H9 (cell line): ENCODE measurements at regions not wholly inside any gene's neighbourhood (a gene's known extent, or its start where the extent isn't known, plus 50 kb on each side); places are given as distances from the start of the nearest gene placed in this dataset.

Experiments
- DNase-seq: peaks from one replicate; pipeline ENCODE4 v3.0.0-alpha.2; 2017
- H2AFZ ChIP-seq: one replicate; pipeline ENCODE4 v1.6.1; 2013; ENCODE audit warnings: mild to moderate bottlenecking, low read length, control low read depth, moderate library complexity
- H2AK5ac ChIP-seq: 2 replicates; pipeline ENCODE4 v1.6.1; 2013; ENCODE audit warnings: low read length, control low read depth, mixed read lengths; ENCODE audit not compliant: insufficient read length
- H2BK120ac ChIP-seq: one replicate; pipeline ENCODE4 v1.6.1; 2013; ENCODE audit warnings: low read depth, mild to moderate bottlenecking, low read length, control low read depth, inconsistent platforms; ENCODE audit not compliant: poor library complexity, severe bottlenecking
- H2BK12ac ChIP-seq: 2 replicates; pipeline ENCODE4 v1.6.1; 2013; ENCODE audit warnings: low read length, control low read depth, mixed read lengths, low read depth; ENCODE audit not compliant: insufficient read length
- H2BK15ac ChIP-seq: 2 replicates; pipeline ENCODE4 v1.6.1; 2013; ENCODE audit warnings: low read depth, low read length, control low read depth
- H2BK20ac ChIP-seq: one replicate; pipeline ENCODE4 v1.6.1; 2013; ENCODE audit warnings: low read depth, mild to moderate bottlenecking, low read length, control low read depth, inconsistent platforms; ENCODE audit not compliant: poor library complexity, severe bottlenecking
- H2BK5ac ChIP-seq: 2 replicates; pipeline ENCODE4 v1.6.1; 2013; ENCODE audit warnings: low read length, control low read depth, mixed read lengths; ENCODE audit not compliant: insufficient read length
- H3K14ac ChIP-seq: 2 replicates; pipeline ENCODE4 v1.6.1; 2013; ENCODE audit warnings: low read length, control low read depth; ENCODE audit not compliant: insufficient read depth
- H3K18ac ChIP-seq: 2 replicates; pipeline ENCODE4 v1.6.1; 2013; ENCODE audit warnings: low read depth, mild to moderate bottlenecking, mixed read lengths, low read length, control low read depth; ENCODE audit not compliant: insufficient read length
- H3K23ac ChIP-seq: 2 replicates; pipeline ENCODE4 v1.6.1; 2013; ENCODE audit warnings: low read length, control low read depth, mixed read lengths, low read depth; ENCODE audit not compliant: insufficient read length
- H3K23me2 ChIP-seq: 2 replicates; pipeline ENCODE4 v1.6.1; 2013; ENCODE audit warnings: low read depth, mild to moderate bottlenecking, mixed read lengths, low read length, control low read depth; ENCODE audit not compliant: insufficient read length, poor library complexity, severe bottlenecking
- H3K27ac ChIP-seq: 2 replicates; pipeline ENCODE4 v1.5.1; 2013; ENCODE audit warnings: low read length, control low read depth, mixed read lengths, low read depth; ENCODE audit not compliant: insufficient read length
- H3K27me3 ChIP-seq: 2 replicates; pipeline ENCODE4 v1.6.1; 2013; ENCODE audit warnings: low read length, control low read depth, inconsistent platforms; ENCODE audit not compliant: insufficient read depth
- H3K4ac ChIP-seq: 2 replicates; pipeline ENCODE4 v1.6.1; 2013; ENCODE audit warnings: low read depth, mild to moderate bottlenecking, control low read depth, inconsistent platforms, low read length, moderate library complexity
- H3K4me1 ChIP-seq: 2 replicates; pipeline ENCODE4 v1.6.1; 2013; ENCODE audit warnings: low read length, control low read depth, inconsistent platforms; ENCODE audit not compliant: insufficient read depth
- H3K4me2 ChIP-seq: 2 replicates; pipeline ENCODE4 v1.6.1; 2013; ENCODE audit warnings: low read length, control low read depth, mixed read lengths; ENCODE audit not compliant: insufficient read length, insufficient read depth
- H3K56ac ChIP-seq: 2 replicates; pipeline ENCODE4 v1.6.1; 2013; ENCODE audit warnings: low read depth, mild to moderate bottlenecking, mixed read lengths, low read length, control low read depth; ENCODE audit not compliant: insufficient read length
- H3K79me1 ChIP-seq: 2 replicates; pipeline ENCODE4 v1.6.1; 2013; ENCODE audit warnings: low read depth, mild to moderate bottlenecking, moderate library complexity, low read length, control low read depth, inconsistent platforms; ENCODE audit not compliant: insufficient read depth, poor library complexity, severe bottlenecking
- H3K79me2 ChIP-seq: 2 replicates; pipeline ENCODE4 v1.6.1; 2013; ENCODE audit warnings: low read length, control low read depth, inconsistent platforms; ENCODE audit not compliant: insufficient read depth
- H3K9ac ChIP-seq: 2 replicates; pipeline ENCODE4 v1.6.1; 2013; ENCODE audit warnings: low read length, control low read depth, mixed read lengths; ENCODE audit not compliant: insufficient read length; ENCODE audit errors: extremely low read depth
- H3K9me3 ChIP-seq: one replicate; pipeline ENCODE4 v1.6.1; 2013; ENCODE audit warnings: low read depth, low read length, inconsistent platforms; ENCODE audit not compliant: control insufficient read depth
- H3T11ph ChIP-seq: one replicate; pipeline ENCODE4 v1.6.1; 2013; ENCODE audit warnings: mild to moderate bottlenecking, low read length, control low read depth, inconsistent platforms
- H4K20me1 ChIP-seq: one replicate; pipeline ENCODE4 v1.6.1; 2013; ENCODE audit not compliant: control insufficient read depth, insufficient read length, insufficient read depth
- H4K5ac ChIP-seq: 2 replicates; pipeline ENCODE4 v1.6.1; 2013; ENCODE audit warnings: low read depth, mild to moderate bottlenecking, mixed read lengths, low read length, control low read depth; ENCODE audit not compliant: insufficient read length
- H4K8ac ChIP-seq: replicated peaks from 2 replicates; pipeline ENCODE4 v1.6.1; 2013; ENCODE audit warnings: low read length, control low read depth, mixed read lengths, low read depth; ENCODE audit not compliant: insufficient read length
- H4K91ac ChIP-seq: 2 replicates; pipeline ENCODE4 v1.6.1; 2013; ENCODE audit warnings: low read depth, mild to moderate bottlenecking, moderate library complexity, mixed read lengths, low read length, control low read depth; ENCODE audit not compliant: insufficient read length
- H3K27ac Mint-ChIP-seq, 3 experiments: 2 replicates in 2 of 3; 3 replicates in 1 of 3; pipeline ENCODE4 v1.8.0; 2020 to 2021; ENCODE audit warnings: mixed read lengths in 3 of 3, mild to moderate bottlenecking in 1 of 3, moderate library complexity in 1 of 3
- H3K27me3 Mint-ChIP-seq: 2 replicates; pipeline ENCODE4 v1.8.0; 2021; ENCODE audit warnings: low read depth, mild to moderate bottlenecking, moderate library complexity, mixed read lengths
- H3K36me3 Mint-ChIP-seq, 3 experiments: 2 replicates in 2 of 3; 3 replicates in 1 of 3; pipeline ENCODE4 v1.8.0; 2020 to 2021; ENCODE audit warnings: low read depth in 3 of 3, mixed read lengths in 3 of 3; ENCODE audit not compliant: insufficient read depth in 1 of 3
- H3K4me1 Mint-ChIP-seq, 2 experiments: 2 replicates each; pipeline ENCODE4 v1.8.0; 2020; ENCODE audit warnings: mixed read lengths in 2 of 2
- H3K4me3 Mint-ChIP-seq, 2 experiments: 2 replicates in 1 of 2; 3 replicates in 1 of 2; pipeline ENCODE4 v1.8.0; 2020 to 2021; ENCODE audit warnings: mild to moderate bottlenecking in 2 of 2, mixed read lengths in 2 of 2, moderate library complexity in 1 of 2
- H3K9me3 Mint-ChIP-seq, 2 experiments: 2 replicates in 1 of 2; 3 replicates in 1 of 2; pipeline ENCODE4 v1.8.0; 2020; ENCODE audit warnings: mild to moderate bottlenecking in 2 of 2, mixed read lengths in 2 of 2, moderate library complexity in 1 of 2
- WGBS: extraction: QIAGEN DNeasy Blood & Tissue Kit; methylation state at CpG from one replicate; pipeline ENCODE4 v1.1.7; 2013; ENCODE audit warnings: missing lambda C conversion rate, low lambda C conversion rate, mixed read lengths; ENCODE audit not compliant: insufficient read length; ENCODE audit errors: extremely low coverage; 5-methylcytosine and 5-hydroxymethylcytosine counted together
- TF ChIP-seq, protein P1 (sequence below): fragments of 200-600 bp; sonication (generic); conservative IDR thresholded peaks from 3 replicates; pipeline ENCODE4 v1.8.0; 2021; ENCODE audit warnings: antibody characterized with exemption, mild to moderate bottlenecking

DNA sequence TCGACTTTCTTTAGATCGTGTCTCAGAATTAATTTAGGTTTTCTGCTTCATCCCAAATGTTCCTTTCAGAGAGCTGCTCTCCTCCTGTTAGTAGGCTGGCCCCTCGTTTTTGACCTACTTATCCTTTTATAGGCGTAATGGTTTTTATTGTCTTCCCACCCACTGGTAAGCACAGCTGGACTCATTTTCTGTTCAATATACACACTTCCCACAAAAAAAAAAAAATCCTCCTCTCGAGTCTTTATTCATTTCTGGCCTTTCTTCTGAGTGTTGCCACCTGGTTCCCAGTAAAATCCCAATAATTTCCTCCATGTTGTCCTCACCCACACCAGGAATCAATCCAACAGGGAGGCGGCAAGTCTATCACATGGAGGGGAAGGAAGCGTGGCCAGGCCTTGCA, 970.2 kb upstream of the CELF2 start:
- Histone ChIP-seq H3K23ac (no peak overlapping the region), H2BK5ac (no peak overlapping the region), H2BK12ac (no peak overlapping the region), H2AFZ (no peak overlapping the region), H3K4me1 (no peaks in the 10 kb centered on the region), H3K9me3 (no peaks in the 10 kb centered on the region), H3K79me1 (no peaks in the 10 kb centered on the region), H2BK120ac (no peak overlapping the region), H4K8ac (no peak overlapping the region), H3K18ac (no peak overlapping the region), H3K9ac (no peak overlapping the region), H3K4ac (no peak overlapping the region), H3K56ac (no peak overlapping the region), H3K14ac (no peak overlapping the region), H4K91ac (no peak overlapping the region), H3K79me2 (no peaks in the 10 kb centered on the region), H2AK5ac (no peak overlapping the region), H3K4me2 (no peak overlapping the region), H3K27me3 (no peaks in the 10 kb centered on the region), H4K20me1 (no peaks in the 10 kb centered on the region), H3K23me2 (no peaks in the 10 kb centered on the region), H3T11ph (no peak overlapping the region), H2BK20ac (no peak overlapping the region), H3K27ac (no peak overlapping the region), H2BK15ac (no peak overlapping the region), H4K5ac (no peak overlapping the region)
- no peak for DNase-seq
- WGBS: no CpG with 5 or more reads among the region's 7 CpGs
- H3K9me3 Mint-ChIP-seq: no peaks in the 10 kb centered on the region
- peaks cover 0 to 12% (median 2%) of the 10 kb centered on the region in 3 experiments; a peak in 3 of 7 replicates for H3K36me3 Mint-ChIP-seq
- TF ChIP-seq, protein P1, sequence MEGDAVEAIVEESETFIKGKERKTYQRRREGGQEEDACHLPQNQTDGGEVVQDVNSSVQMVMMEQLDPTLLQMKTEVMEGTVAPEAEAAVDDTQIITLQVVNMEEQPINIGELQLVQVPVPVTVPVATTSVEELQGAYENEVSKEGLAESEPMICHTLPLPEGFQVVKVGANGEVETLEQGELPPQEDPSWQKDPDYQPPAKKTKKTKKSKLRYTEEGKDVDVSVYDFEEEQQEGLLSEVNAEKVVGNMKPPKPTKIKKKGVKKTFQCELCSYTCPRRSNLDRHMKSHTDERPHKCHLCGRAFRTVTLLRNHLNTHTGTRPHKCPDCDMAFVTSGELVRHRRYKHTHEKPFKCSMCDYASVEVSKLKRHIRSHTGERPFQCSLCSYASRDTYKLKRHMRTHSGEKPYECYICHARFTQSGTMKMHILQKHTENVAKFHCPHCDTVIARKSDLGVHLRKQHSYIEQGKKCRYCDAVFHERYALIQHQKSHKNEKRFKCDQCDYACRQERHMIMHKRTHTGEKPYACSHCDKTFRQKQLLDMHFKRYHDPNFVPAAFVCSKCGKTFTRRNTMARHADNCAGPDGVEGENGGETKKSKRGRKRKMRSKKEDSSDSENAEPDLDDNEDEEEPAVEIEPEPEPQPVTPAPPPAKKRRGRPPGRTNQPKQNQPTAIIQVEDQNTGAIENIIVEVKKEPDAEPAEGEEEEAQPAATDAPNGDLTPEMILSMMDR: no peak
- no peaks in the 10 kb centered on the region for H3K27me3 Mint-ChIP-seq
- H3K4me1 Mint-ChIP-seq: no peaks in the 10 kb centered on the region
- no peak overlapping the region for H3K4me3 Mint-ChIP-seq
- no peak overlapping the region for H3K27ac Mint-ChIP-seq
